Activated T-helper 17 cell treated with anti-CD3 and anti-CD28 coated beads, Interleukin-2, amount 50 U/mL, for 72 hours (primary cell): ENCODE measurements at regions not wholly inside any gene's neighbourhood (a gene's known extent, or its start where the extent isn't known, plus 50 kb on each side); places are given as distances from the start of the nearest gene placed in this dataset.
"Not testable (repeated sequence)": the region's sequence is repeated elsewhere in the genome, so short reads cannot be mapped to it uniquely, and the experiment has no call there.

Experiments used
- ATAC-seq: fragments of 150-1000 bp; cut with Tn5 transposase; replicated peaks from 2 replicates; pipeline ENCODE4 v1.10.0; 2021; ENCODE audit warnings: mild to moderate bottlenecking, moderate library complexity
- H3K27ac Mint-ChIP-seq: one replicate; pipeline ENCODE4 v1.8.0; 2022; ENCODE audit warnings: mixed read lengths
- H3K27me3 Mint-ChIP-seq: one replicate; pipeline ENCODE4 v1.8.0; 2022; ENCODE audit warnings: mixed read lengths
- H3K36me3 Mint-ChIP-seq: one replicate; pipeline ENCODE4 v1.8.0; 2022; ENCODE audit warnings: low read depth, mild to moderate bottlenecking, mixed read lengths
- H3K4me1 Mint-ChIP-seq: one replicate; pipeline ENCODE4 v1.8.0; 2022; ENCODE audit warnings: mixed read lengths
- H3K4me3 Mint-ChIP-seq: one replicate; pipeline ENCODE4 v1.8.0; 2022; ENCODE audit warnings: mild to moderate bottlenecking, mixed read lengths
- H3K9me3 Mint-ChIP-seq: one replicate; pipeline ENCODE4 v1.8.0; 2022; ENCODE audit warnings: mixed read lengths

DNA sequence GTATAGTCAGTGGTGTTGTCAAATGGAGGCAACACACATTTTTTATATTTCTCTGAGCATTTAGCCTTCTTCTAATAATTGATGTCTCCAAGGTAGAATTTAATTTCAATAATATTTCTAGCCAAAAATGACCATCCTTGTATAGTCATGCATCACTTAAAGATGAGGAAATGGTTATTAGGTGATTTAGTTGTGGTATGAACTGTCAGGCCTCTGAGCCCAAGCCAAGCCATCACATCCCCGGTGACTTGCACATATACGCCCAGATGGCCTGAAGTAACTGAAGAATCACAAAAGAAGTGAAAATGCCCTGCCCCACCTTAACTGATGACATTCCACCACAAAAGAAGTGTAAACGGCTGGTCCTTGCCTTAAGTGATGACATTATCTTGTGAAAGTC lies 115.6 kb upstream of the SMLR1 start:
- not testable (repeated sequence) for H3K27ac Mint-ChIP-seq, H3K4me3 Mint-ChIP-seq, H3K36me3 Mint-ChIP-seq, H3K27me3 Mint-ChIP-seq, H3K9me3 Mint-ChIP-seq, ATAC-seq
- H3K4me1 Mint-ChIP-seq, result peaks cover 11% of the 10 kb centered on the region

DNA sequence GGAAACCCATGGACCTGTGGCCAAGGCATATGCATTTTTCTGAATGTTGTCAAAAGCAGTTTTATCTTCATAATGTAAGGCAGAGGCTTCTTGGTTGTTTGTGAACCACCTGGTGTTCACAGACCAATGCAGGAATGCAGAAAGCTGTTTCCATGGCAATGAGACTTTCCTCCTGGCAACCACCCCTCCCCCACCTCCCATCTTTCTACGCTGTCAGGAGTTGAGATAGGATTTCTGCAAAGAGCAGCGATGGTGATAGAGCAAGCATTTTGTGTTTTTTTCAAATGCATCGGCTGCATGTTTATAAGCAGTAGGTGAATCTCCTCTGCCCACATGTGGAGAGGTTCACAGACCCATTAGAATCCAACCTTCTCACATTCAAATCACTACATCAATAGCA lies 114.1 kb upstream of the SMLR1 start:
- peaks cover 17% of the 10 kb centered on the region for H3K4me1 Mint-ChIP-seq
- no peak overlapping the region for H3K4me3 Mint-ChIP-seq
- H3K27ac Mint-ChIP-seq, result no peak overlapping the region
- no peaks in the 10 kb centered on the region for H3K27me3 Mint-ChIP-seq
- no peaks in the 10 kb centered on the region for H3K36me3 Mint-ChIP-seq
- no peak for ATAC-seq
- H3K9me3 Mint-ChIP-seq, result no peaks in the 10 kb centered on the region

DNA sequence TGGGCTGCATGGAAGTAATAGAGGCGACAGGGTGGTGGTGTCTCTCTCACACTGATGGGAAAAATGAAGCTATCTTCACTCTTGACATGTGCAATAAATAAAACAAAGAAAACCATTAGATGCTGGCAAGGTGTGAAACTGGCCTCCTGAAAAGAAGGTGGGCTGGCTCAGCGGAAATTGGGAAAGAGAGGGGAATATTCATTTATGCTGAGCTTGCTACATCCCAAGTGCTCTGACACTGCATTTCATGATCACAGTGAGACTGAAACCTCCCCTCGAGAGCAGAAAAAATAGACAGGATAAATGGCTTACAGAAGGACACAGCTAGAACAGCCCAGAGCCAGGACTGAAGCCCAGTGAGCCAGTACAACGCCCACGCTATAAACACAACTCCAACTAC lies 112.1 kb upstream of the SMLR1 start:
- Mint-ChIP-seq H3K9me3 (peaks cover 8% of the 10 kb centered on the region), H3K27me3 (no peaks in the 10 kb centered on the region), H3K4me1 (peaks cover 18% of the 10 kb centered on the region), H3K27ac (no peak overlapping the region), H3K36me3 (no peaks in the 10 kb centered on the region), H3K4me3 (no peak overlapping the region)
- ATAC-seq, result no peak

DNA sequence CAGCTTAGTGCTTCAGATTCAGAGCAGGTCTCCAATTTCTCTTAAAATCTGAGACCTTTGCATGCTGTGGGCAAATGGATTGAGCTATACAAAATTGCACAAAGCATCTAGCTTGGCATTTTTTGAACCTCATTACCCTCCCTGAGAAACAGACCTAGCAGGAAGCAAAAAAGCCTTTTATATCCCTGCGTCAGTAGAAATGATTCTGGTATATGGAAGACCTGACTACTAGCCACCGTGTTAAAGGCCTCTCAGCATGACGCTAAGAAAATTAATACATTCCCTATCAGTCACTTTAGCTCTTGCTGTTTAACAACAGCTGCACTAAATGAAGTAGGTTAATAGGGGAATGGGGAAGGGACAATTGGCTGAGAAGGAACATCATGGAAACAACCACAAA lies 110.7 kb upstream of the SMLR1 start:
- Mint-ChIP-seq H3K27ac (no peak overlapping the region), H3K4me1 (peaks cover 18% of the 10 kb centered on the region), H3K27me3 (no peaks in the 10 kb centered on the region), H3K9me3 (peaks cover 8% of the 10 kb centered on the region), H3K4me3 (no peak overlapping the region), H3K36me3 (no peaks in the 10 kb centered on the region)
- ATAC-seq, result no peak

DNA sequence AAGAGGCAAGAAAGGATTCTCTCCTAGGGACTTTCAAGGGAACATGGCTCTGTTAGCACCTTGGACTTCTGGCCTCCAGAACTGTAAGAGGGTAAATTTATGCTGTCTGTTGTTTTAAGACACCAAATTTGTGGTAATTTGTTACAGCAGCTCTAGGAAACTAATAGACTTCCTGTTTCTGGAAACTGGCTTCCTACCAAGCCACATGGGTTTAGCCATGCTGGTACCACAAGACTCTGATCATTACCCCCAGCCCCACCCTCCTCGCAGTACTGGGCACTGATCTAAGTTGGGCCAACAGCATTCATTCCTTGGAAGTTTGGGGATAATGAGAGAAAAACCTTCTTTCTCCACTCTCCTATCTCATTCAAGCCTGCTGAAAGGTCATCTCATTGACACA lies 109.5 kb upstream of the SMLR1 start:
- peak overlapping the region; percentile 32 for H3K4me3 Mint-ChIP-seq
- H3K4me1 Mint-ChIP-seq, result peaks cover 18% of the 10 kb centered on the region
- H3K36me3 Mint-ChIP-seq, result no peaks in the 10 kb centered on the region
- peaks cover 8% of the 10 kb centered on the region for H3K9me3 Mint-ChIP-seq
- ATAC-seq, result peak; percentile 22
- no peaks in the 10 kb centered on the region for H3K27me3 Mint-ChIP-seq
- peak overlapping the region; percentile 15 for H3K27ac Mint-ChIP-seq

DNA sequence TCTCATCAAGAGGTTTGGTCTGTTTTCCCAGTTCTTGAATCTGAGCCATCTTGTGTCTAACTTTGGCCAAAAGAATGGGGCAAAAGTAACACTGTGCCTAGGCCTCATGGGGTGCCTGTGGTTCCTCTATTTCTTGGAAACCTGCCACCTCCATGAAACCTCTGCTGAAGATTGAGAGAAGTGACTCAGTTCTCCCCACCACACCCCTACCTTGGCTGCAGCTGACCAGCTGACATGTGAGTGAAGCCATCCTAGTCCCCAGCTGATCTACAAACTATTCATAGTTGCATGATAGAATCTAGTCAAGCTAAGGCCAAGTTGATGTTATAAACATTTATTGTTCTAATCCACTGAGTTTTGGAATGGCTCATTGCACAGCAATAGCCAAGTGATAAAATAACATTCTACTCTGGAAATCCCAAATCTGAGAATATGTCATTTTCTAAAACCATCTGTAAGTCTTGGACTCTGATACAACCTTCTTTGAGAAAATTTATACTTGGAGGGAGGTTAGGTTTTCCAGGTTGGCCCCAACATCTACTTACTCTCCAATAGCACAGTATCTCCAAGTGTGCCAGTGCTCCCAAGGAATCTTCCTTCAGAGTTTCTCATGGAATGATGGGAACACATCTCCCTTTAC lies 107.0 kb upstream of the SMLR1 start:
- H3K27ac Mint-ChIP-seq, result peak overlapping the region; percentile 33
- no peak overlapping the region for H3K4me3 Mint-ChIP-seq
- no peaks in the 10 kb centered on the region for H3K36me3 Mint-ChIP-seq
- ATAC-seq, result peak; percentile 85
- peaks cover 24% of the 10 kb centered on the region for H3K4me1 Mint-ChIP-seq
- peaks cover 8% of the 10 kb centered on the region for H3K9me3 Mint-ChIP-seq
- H3K27me3 Mint-ChIP-seq, result no peaks in the 10 kb centered on the region

DNA sequence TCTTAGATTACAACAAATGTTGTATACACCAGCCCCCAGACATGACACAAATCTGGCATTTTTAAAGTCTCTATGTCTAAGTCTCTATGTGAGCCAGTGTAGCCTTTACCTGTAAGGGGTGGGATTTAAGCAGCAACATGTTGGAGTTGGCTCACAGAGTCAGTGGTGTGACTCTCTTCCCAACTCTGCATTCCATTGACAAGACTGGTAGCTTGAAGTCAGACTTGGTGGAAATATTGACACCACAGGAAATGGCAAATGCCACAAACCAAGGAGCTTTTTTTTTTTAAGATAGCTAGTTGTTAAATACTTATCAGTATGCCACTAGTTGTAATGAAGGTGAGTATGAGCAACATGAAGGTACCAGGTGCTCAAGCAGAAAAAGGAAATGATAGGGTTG lies 103.1 kb upstream of the SMLR1 start:
- no peak overlapping the region for H3K4me3 Mint-ChIP-seq
- H3K27ac Mint-ChIP-seq, result no peak overlapping the region
- ATAC-seq, result peak; percentile 55
- H3K4me1 Mint-ChIP-seq, result peaks cover 8% of the 10 kb centered on the region
- peaks cover 6% of the 10 kb centered on the region for H3K9me3 Mint-ChIP-seq
- H3K27me3 Mint-ChIP-seq, result no peaks in the 10 kb centered on the region
- no peaks in the 10 kb centered on the region for H3K36me3 Mint-ChIP-seq

DNA sequence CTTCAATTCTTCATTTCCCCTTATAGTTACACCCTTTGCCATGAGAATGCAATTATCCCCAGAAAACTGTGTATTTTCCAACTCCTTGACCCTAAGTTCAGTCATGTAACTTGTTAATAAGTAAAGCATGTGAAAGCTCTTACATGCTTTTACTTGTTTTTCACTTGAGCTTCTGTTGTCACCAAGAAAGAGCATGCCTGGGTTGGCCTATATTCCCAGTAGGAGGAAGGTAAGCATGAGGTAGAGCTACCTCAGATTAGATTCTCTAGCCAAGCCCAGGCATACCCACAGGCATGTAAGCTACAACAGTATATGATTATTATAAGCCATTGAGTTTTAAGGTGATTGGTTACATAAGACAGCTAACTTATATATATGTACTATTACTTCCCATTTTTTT lies 101.7 kb upstream of the SMLR1 start:
- Mint-ChIP-seq H3K27me3 (no peaks in the 10 kb centered on the region), H3K27ac (no peak overlapping the region), H3K9me3 (peaks cover 3% of the 10 kb centered on the region), H3K36me3 (no peaks in the 10 kb centered on the region), H3K4me3 (no peak overlapping the region), H3K4me1 (peaks cover 5% of the 10 kb centered on the region)
- no peak for ATAC-seq

DNA sequence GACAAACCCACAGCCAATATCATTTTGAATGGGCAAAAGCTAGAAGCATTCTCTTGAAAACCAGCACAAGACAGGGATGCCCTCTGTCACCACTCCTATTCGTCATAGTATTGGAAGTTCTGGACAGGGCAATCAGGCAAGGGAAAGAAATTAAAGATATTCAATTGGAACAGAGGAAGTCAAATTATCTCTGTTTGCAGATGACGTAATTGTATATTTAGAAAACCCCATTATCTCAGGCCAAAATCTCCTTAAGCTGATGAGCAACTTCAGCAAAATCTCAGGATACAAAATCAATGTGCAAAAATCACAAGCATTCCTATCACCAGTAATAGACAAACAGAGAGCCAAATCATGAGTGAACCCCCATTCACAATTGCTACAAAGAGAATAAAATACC lies 99.1 kb upstream of the SMLR1 start:
- H3K4me3 Mint-ChIP-seq, H3K27me3 Mint-ChIP-seq, H3K27ac Mint-ChIP-seq, H3K36me3 Mint-ChIP-seq, ATAC-seq, H3K4me1 Mint-ChIP-seq, H3K9me3 Mint-ChIP-seq: not testable (repeated sequence)

DNA sequence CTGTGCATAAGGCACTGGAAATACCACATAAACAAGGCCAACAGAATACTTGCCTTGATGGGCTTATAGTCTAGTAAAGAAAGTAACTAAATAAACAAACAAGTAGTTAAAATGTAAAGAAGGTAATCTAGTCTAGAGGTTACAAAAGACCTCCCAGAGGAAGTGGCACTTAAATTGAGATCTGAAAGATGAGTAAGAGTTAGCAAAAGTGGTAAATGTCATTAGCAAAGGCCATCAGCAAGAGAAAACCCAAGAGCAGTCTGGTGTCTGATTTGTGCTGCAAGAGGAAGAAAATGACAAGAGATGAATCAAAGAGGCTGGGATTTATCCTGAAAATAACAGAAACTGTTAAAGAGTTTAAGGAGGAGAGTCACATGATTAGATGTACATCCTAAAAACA lies 96.6 kb upstream of the SMLR1 start:
- Mint-ChIP-seq H3K36me3 (no peaks in the 10 kb centered on the region), H3K4me3 (no peak overlapping the region), H3K27me3 (no peaks in the 10 kb centered on the region), H3K27ac (no peak overlapping the region), H3K4me1 (no peaks in the 10 kb centered on the region), H3K9me3 (peaks cover 3% of the 10 kb centered on the region)
- ATAC-seq, result no peak

DNA sequence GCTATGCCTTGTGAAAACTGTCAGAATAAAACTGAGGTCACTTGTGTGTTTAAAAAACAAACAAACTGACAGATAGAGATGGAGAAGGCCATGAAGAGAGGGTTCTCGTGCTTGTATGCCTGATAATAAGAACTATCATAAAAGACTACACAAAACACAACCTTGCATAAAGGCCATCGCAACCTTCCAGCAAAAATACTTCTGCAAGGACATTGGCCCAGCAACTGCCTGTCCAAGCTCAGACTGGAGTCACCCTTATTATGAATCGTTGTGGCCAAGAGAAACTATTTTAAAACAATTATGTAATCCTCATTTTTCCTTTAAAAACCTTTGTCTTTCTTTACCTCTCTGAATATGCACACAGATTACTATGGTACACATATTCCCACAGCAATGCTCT lies 93.0 kb upstream of the SMLR1 start:
- no peak overlapping the region for H3K4me3 Mint-ChIP-seq
- no peaks in the 10 kb centered on the region for H3K4me1 Mint-ChIP-seq
- H3K27me3 Mint-ChIP-seq, result no peaks in the 10 kb centered on the region
- H3K36me3 Mint-ChIP-seq, result no peaks in the 10 kb centered on the region
- no peak overlapping the region for H3K27ac Mint-ChIP-seq
- ATAC-seq, result no peak
- no peaks in the 10 kb centered on the region for H3K9me3 Mint-ChIP-seq

DNA sequence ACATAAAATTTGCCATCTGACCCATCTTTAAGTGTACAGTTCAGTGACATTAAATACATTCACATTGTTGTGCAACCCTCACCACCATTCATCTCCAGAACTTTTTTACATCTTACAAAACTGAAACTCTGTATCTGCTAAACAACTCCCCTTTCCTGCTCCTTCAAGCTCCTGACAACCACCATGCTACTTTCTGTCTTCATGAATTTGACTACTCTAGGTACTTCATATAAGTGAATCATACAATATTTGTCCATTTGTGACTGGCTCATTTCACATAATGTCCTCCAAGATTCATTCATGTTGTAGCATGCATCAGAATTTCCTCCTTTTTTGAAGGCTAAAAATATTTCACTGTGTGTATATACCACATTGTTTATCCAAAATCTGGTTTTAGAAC lies 86.9 kb upstream of the SMLR1 start:
- Mint-ChIP-seq H3K27me3 (peaks cover 4% of the 10 kb centered on the region), H3K4me1 (no peaks in the 10 kb centered on the region), H3K27ac (no peak overlapping the region), H3K4me3 (no peak overlapping the region), H3K36me3 (no peaks in the 10 kb centered on the region), H3K9me3 (no peaks in the 10 kb centered on the region)
- no peak for ATAC-seq

DNA sequence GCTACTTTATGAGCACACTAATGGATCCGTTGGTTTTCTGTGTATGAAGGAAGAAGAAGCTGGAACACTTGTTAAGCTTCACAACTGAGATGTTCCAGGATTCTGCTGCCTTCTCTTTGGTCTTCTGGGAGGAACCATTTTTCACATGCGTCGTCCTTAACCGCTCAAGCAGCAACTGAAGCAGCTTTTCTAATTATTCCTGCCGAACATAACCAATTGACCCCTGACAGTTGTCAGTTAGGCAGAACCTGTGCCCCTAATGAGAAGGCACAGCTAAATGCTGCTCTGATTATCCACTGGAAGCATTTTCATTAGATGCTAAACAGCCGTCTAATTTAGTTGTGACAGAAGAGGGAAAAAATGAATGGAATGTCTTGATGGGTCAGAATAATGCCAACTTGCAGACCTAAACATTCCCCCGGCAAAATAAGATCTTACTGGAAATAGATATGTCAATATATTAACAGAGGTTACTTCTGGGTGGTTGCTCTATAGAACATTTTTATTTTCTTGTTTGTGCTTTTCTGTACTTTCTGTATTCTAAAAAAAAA lies 85.0 kb upstream of the SMLR1 start:
- Mint-ChIP-seq H3K4me3 (no peak overlapping the region), H3K4me1 (no peaks in the 10 kb centered on the region), H3K27ac (no peak overlapping the region), H3K27me3 (peaks cover 4% of the 10 kb centered on the region), H3K9me3 (no peaks in the 10 kb centered on the region), H3K36me3 (no peaks in the 10 kb centered on the region)
- no peak for ATAC-seq

DNA sequence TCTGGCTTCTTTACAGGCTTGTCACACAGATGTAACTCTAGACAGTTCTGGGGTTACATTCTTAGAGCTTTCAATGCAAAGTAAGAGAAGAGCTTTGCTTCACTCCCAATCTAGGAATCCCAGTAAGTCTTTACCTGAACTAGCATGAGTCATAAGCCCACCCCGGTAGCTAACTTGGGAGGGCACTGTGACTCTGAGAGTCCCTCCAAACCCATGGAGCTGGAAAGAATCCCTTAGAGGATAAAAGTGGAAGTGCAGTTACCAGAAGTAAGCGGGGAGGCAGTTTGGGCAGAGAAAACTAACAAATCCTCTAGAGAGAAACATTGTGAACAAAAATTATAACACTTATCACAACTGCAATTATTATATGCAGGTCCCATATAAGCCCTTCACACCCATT lies 84.0 kb upstream of the SMLR1 start:
- Mint-ChIP-seq H3K27ac (no peak overlapping the region), H3K4me1 (no peaks in the 10 kb centered on the region), H3K9me3 (no peaks in the 10 kb centered on the region), H3K27me3 (peaks cover 4% of the 10 kb centered on the region), H3K36me3 (no peaks in the 10 kb centered on the region), H3K4me3 (no peak overlapping the region)
- no peak for ATAC-seq

DNA sequence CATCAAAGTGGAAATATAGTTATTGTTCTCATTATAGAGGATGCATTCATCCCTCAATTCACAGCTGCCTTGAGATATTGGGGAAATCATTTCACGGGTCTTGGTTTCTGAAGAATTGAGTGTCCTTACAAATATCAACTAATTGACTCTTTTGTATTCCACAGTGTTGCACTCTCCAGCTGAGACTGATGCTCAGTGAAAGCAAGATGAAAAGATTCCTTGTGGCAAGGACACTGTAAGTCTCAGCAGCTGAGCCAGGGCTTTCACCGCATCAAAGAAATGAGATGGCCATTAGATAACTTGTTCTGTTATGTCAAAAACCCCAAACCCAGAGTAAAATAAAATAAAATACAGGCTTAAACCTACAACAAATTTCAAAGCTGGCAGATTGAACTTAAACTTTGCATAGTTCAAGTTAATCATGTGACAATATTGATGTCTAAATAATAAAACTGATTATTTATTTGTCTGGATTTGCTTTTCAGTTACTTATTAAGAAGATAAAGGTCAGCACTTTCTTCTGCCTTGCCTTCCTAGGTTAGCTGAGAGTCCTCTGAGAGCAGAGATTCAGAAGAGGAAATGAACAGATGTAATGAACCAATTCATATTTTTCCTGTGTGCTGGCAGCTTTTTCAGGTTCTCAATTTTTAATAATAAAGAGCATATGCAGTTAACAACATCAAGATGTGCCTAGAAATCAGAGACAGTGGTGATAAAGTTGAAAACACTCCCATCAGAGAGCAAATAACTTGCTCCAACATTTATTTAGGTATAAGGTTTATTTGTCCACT lies 82.4 kb upstream of the SMLR1 start:
- H3K4me3 Mint-ChIP-seq, result no peak overlapping the region
- no peaks in the 10 kb centered on the region for H3K4me1 Mint-ChIP-seq
- H3K27me3 Mint-ChIP-seq, result peaks cover 4% of the 10 kb centered on the region
- no peaks in the 10 kb centered on the region for H3K36me3 Mint-ChIP-seq
- no peak for ATAC-seq
- H3K9me3 Mint-ChIP-seq, result no peaks in the 10 kb centered on the region
- H3K27ac Mint-ChIP-seq, result no peak overlapping the region
